SK-N-MC (cell line): ENCODE measurements at regions not wholly inside any gene's neighbourhood (a gene's known extent, or its start where the extent isn't known, plus 50 kb on each side); places are given as distances from the start of the nearest gene placed in this dataset.

ENCODE experiments used
- DNase-seq: peaks from one replicate; pipeline ENCODE4 v3.0.0-alpha.2; 2011; ENCODE audit warnings: low read depth, low spot score
- H3K27ac ChIP-seq: fragments of 200-600 bp; sonication (generic); 2 replicates; pipeline ENCODE4 v1.5.1; 2016; ENCODE audit warnings: mixed run types
- H3K36me3 ChIP-seq: fragments of 200-600 bp; sonication (generic); 2 replicates; pipeline ENCODE4 v1.6.1; 2017; ENCODE audit warnings: antibody characterized with exemption, low read length, mixed read lengths; ENCODE audit not compliant: insufficient read depth
- H3K4me3 ChIP-seq: fragments of 200-600 bp; sonication (generic); 2 replicates; pipeline ENCODE4 v1.5.1; 2016
- H3K9ac ChIP-seq: fragments of 200-600 bp; sonication (generic); 2 replicates; pipeline ENCODE4 v1.8.0; 2017; ENCODE audit warnings: mixed run types, mixed read lengths; ENCODE audit not compliant: insufficient read length
- H3K9me3 ChIP-seq: fragments of 200-600 bp; sonication (generic); 2 replicates; pipeline ENCODE4 v1.6.1; 2017; ENCODE audit warnings: low read depth, mild to moderate bottlenecking, antibody characterized with exemption, low read length, moderate library complexity, mixed read lengths
- EZH2 ChIP-seq: fragments of 200-600 bp; sonication (generic); IDR thresholded peaks from one replicate; pipeline ENCODE4 v1.6.1; 2017; ENCODE audit warnings: antibody characterized with exemption
- FOXP2 ChIP-seq: optimal IDR thresholded peaks from 2 replicates; pipeline ENCODE3; 2011; ENCODE audit warnings: mild to moderate bottlenecking, moderate library complexity; ENCODE audit not compliant: insufficient read depth; ENCODE audit errors: extremely low read length, control extremely low read depth
- POLR2AphosphoS5 ChIP-seq: IDR thresholded peaks from 2 replicates; pipeline ENCODE4 v1.6.1; 2012; ENCODE audit warnings: mild to moderate bottlenecking, low read depth, low read length, borderline replicate concordance

GRCh38 chr1:201764579-201764978, 64.4 kb upstream of the IPO9 start:
- no peak for DNase-seq
- Histone ChIP-seq H3K9ac (peak overlapping the region; percentile 74), H3K36me3 (no peaks in the 10 kb centered on the region), H3K27ac (peak overlapping the region; percentile 99), H3K4me3 (peak overlapping the region; percentile 69), H3K9me3 (no peaks in the 10 kb centered on the region)
- TF ChIP-seq POLR2AphosphoS5 = no peak
- TF ChIP-seq EZH2 = no peak
- TF ChIP-seq FOXP2 = no peak

GRCh38 chr1:201766131-201766866, 62.7 kb upstream of the IPO9 start:
- Histone ChIP-seq H3K27ac (peak overlapping the region; percentile 26; the same call in 1 of the 2 replicates), H3K9me3 (peaks cover under 1% of the 10 kb centered on the region; the same call in 1 of the 2 replicates), H3K4me3 (no peak overlapping the region), H3K9ac (no peak overlapping the region), H3K36me3 (no peaks in the 10 kb centered on the region)
- TF ChIP-seq FOXP2 (no peak), POLR2AphosphoS5 (no peak), EZH2 (no peak)
- DNase-seq = no peak

GRCh38 chr1:201767339-201767738, 61.6 kb upstream of the IPO9 start:
- H3K9me3 ChIP-seq = peaks cover 8% of the 10 kb centered on the region
- H3K9ac ChIP-seq = no peak overlapping the region
- H3K4me3 ChIP-seq = no peak overlapping the region
- H3K27ac ChIP-seq = no peak overlapping the region
- TF ChIP-seq POLR2AphosphoS5 (no peak), FOXP2 (no peak), EZH2 (no peak)
- H3K36me3 ChIP-seq = no peaks in the 10 kb centered on the region
- no peak for DNase-seq

GRCh38 chr1:201769072-201769471, 59.9 kb upstream of the IPO9 start:
- TF ChIP-seq EZH2 = no peak
- TF ChIP-seq POLR2AphosphoS5 = no peak
- no peak for TF ChIP-seq FOXP2
- no peaks in the 10 kb centered on the region for H3K36me3 ChIP-seq

GRCh38 chr1:201769966-201770365, 59.0 kb upstream of the IPO9 start:
- no peak overlapping the region for H3K4me3 ChIP-seq
- H3K9ac ChIP-seq = no peak overlapping the region
- H3K27ac ChIP-seq = no peak overlapping the region
- H3K36me3 ChIP-seq = no peaks in the 10 kb centered on the region
- H3K9me3 ChIP-seq = peaks cover 8% of the 10 kb centered on the region
- no peak for TF ChIP-seq FOXP2
- no peak for TF ChIP-seq POLR2AphosphoS5
- no peak for TF ChIP-seq EZH2
- DNase-seq = no peak

More at GRCh38 chr1:201769072-201769471, 59.9 kb upstream of the IPO9 start:
- Histone ChIP-seq H3K27ac (no peak overlapping the region), H3K9ac (no peak overlapping the region), H3K4me3 (no peak overlapping the region), H3K9me3 (peaks cover 8% of the 10 kb centered on the region)
- no peak for DNase-seq

- Histone ChIP-seq H3K9ac (no peak overlapping the region), H3K4me3 (no peak overlapping the region), H3K27ac (no peak overlapping the region), H3K36me3 (no peaks in the 10 kb centered on the region), H3K9me3 (peaks cover 8% of the 10 kb centered on the region)
- DNase-seq = no peak
- TF ChIP-seq EZH2 (no peak), FOXP2 (no peak), POLR2AphosphoS5 (no peak)
Measured at GRCh38 chr1:201771466-201771865, 57.5 kb upstream of the IPO9 start.

GRCh38 chr1:201772178-201772577, 56.8 kb upstream of the IPO9 start:
- TF ChIP-seq EZH2 = no peak
- no peak for TF ChIP-seq FOXP2
- TF ChIP-seq POLR2AphosphoS5 = no peak
- DNase-seq = no peak
- no peak overlapping the region for H3K27ac ChIP-seq

GRCh38 chr1:201773764-201774163, 55.2 kb upstream of the IPO9 start:
- peaks cover 8% of the 10 kb centered on the region for H3K9me3 ChIP-seq
- no peak for DNase-seq
- no peak for TF ChIP-seq EZH2
- TF ChIP-seq POLR2AphosphoS5 = no peak
- no peak for TF ChIP-seq FOXP2
- no peaks in the 10 kb centered on the region for H3K36me3 ChIP-seq
- no peak overlapping the region for H3K4me3 ChIP-seq
- H3K9ac ChIP-seq = no peak overlapping the region
- H3K27ac ChIP-seq = no peak overlapping the region

More at GRCh38 chr1:201772178-201772577, 56.8 kb upstream of the IPO9 start:
- no peak overlapping the region for H3K9ac ChIP-seq
- no peak overlapping the region for H3K4me3 ChIP-seq
- no peaks in the 10 kb centered on the region for H3K36me3 ChIP-seq
- peaks cover 8% of the 10 kb centered on the region for H3K9me3 ChIP-seq
